IMR-90 (cell line): ENCODE measurements at regions not wholly inside any gene's neighbourhood (a gene's known extent, or its start where the extent isn't known, plus 50 kb on each side); places are given as distances from the start of the nearest gene placed in this dataset.
"Not testable (repeated sequence)": the region's sequence is repeated elsewhere in the genome, so short reads cannot be mapped to it uniquely, and the experiment has no call there.

Source experiments
- ATAC-seq: fragments of 200-7000 bp; cut with Tn5 transposase; 2 replicates; pipeline ENCODE4 v1.9.1; 2020; ENCODE audit warnings: low read depth, mild to moderate bottlenecking, moderate library complexity
- BruUV-seq: library from RNA; stranded (reverse); fragments of 400-500 nt; replicated peaks from 2 replicates; lab custom pipeline; 2021; lab: Mats Ljungman, UMichigan
- CTCF ChIA-PET: fragments of 300-600 bp; formaldehyde crosslinking; extraction: SDS; loops from one replicate; lab custom pipeline; 2021; ENCODE audit warnings: antibody characterized with exemption; lab: Yijun Ruan, JAX
- POLR2A ChIA-PET: fragments of 300-600 bp; sonication (Branson Sonifier 250); formaldehyde crosslinking; loops from one replicate; lab custom pipeline; 2022; ENCODE audit warnings: antibody characterized with exemption; ENCODE audit not compliant: unreplicated experiment; lab: Charles Lee
- DNase-seq: peaks from one replicate; pipeline ENCODE4 v3.0.0; 2013
- H2AFZ ChIP-seq: replicated peaks from 2 replicates; pipeline ENCODE3; 2013; ENCODE audit warnings: low read length, mild to moderate bottlenecking; ENCODE audit not compliant: poor library complexity
- H2AK5ac ChIP-seq: 2 replicates; pipeline ENCODE4 v1.6.1; 2013; ENCODE audit warnings: low read depth, low read length, inconsistent platforms
- H2AK9ac ChIP-seq: replicated peaks from 2 replicates; pipeline ENCODE3; 2013; ENCODE audit warnings: mild to moderate bottlenecking, low read depth, low read length, moderate library complexity; ENCODE audit not compliant: poor library complexity
- H2BK120ac ChIP-seq: 2 replicates; pipeline ENCODE4 v1.6.1; 2013; ENCODE audit warnings: low read depth, low read length, inconsistent platforms
- H2BK15ac ChIP-seq: 3 replicates; pipeline ENCODE4 v1.6.1; 2013; ENCODE audit warnings: low read depth, low read length, inconsistent platforms
- H2BK20ac ChIP-seq: 2 replicates; pipeline ENCODE4 v1.6.1; 2013; ENCODE audit warnings: low read depth, mild to moderate bottlenecking, inconsistent platforms, low read length, moderate library complexity
- H2BK5ac ChIP-seq: 2 replicates; pipeline ENCODE4 v1.6.1; 2013; ENCODE audit warnings: mild to moderate bottlenecking, low read depth, low read length, inconsistent platforms; ENCODE audit not compliant: poor library complexity, severe bottlenecking
- H3K14ac ChIP-seq: replicated peaks from 2 replicates; pipeline ENCODE4 v1.6.1; 2013; ENCODE audit warnings: low read depth, low read length, inconsistent platforms
- H3K18ac ChIP-seq: 2 replicates; pipeline ENCODE4 v1.6.1; 2013; ENCODE audit warnings: low read depth, low read length, control low read depth
- H3K23ac ChIP-seq: 2 replicates; pipeline ENCODE4 v1.6.1; 2013; ENCODE audit warnings: low read depth, low read length, inconsistent platforms
- H3K27ac ChIP-seq: 2 replicates; pipeline ENCODE4 v1.5.1; 2013; ENCODE audit warnings: mild to moderate bottlenecking, control low read depth, low read length; ENCODE audit not compliant: insufficient read depth
- H3K27me3 ChIP-seq: 2 replicates; pipeline ENCODE4 v1.6.1; 2013; ENCODE audit warnings: low read length; ENCODE audit not compliant: control insufficient read depth, insufficient read depth
- H3K36me3 ChIP-seq: 2 replicates; pipeline ENCODE4 v1.6.1; 2013; ENCODE audit warnings: low read length, mixed read lengths; ENCODE audit not compliant: control insufficient read depth, insufficient read depth
- H3K4ac ChIP-seq: 2 replicates; pipeline ENCODE4 v1.6.1; 2013; ENCODE audit warnings: low read depth, low read length, inconsistent platforms
- H3K4me1 ChIP-seq: 2 replicates; pipeline ENCODE4 v1.6.1; 2013; ENCODE audit warnings: low read length, mixed read lengths; ENCODE audit not compliant: control insufficient read depth, insufficient read depth
- H3K4me2 ChIP-seq: 2 replicates; pipeline ENCODE4 v1.6.1; 2013; ENCODE audit warnings: low read depth, mild to moderate bottlenecking, control low read depth, low read length, moderate library complexity
- H3K4me3 ChIP-seq: 2 replicates; pipeline ENCODE4 v1.5.1; 2013; ENCODE audit warnings: low read depth, mild to moderate bottlenecking, control low read depth, low read length, moderate library complexity; ENCODE audit not compliant: insufficient read depth
- H3K56ac ChIP-seq: 2 replicates; pipeline ENCODE4 v1.6.1; 2013; ENCODE audit warnings: low read length, inconsistent platforms; ENCODE audit not compliant: insufficient read depth; ENCODE audit errors: extremely low read depth
- H3K79me1 ChIP-seq, 2 experiments: 2 replicates each; pipeline ENCODE4 v1.6.1; 2013; ENCODE audit warnings: low read length in 2 of 2, inconsistent platforms in 1 of 2, low read depth in 1 of 2
- H3K9ac ChIP-seq: 2 replicates; pipeline ENCODE4 v1.6.1; 2013; ENCODE audit warnings: low read depth, low read length, control low read depth
- H3K9me1 ChIP-seq: 2 replicates; pipeline ENCODE4 v1.6.1; 2013; ENCODE audit warnings: low read length, inconsistent platforms; ENCODE audit not compliant: insufficient read depth
- H3K9me3 ChIP-seq: 2 replicates; pipeline ENCODE4 v1.6.1; 2013; ENCODE audit warnings: low read length; ENCODE audit not compliant: control insufficient read depth, insufficient read depth
- H4K20me1 ChIP-seq: 2 replicates; pipeline ENCODE4 v1.6.1; 2013; ENCODE audit warnings: low read length, inconsistent platforms; ENCODE audit not compliant: insufficient read depth
- H4K5ac ChIP-seq: 2 replicates; pipeline ENCODE4 v1.6.1; 2013; ENCODE audit warnings: mild to moderate bottlenecking, low read depth, low read length, control low read depth
- H4K8ac ChIP-seq, 2 experiments: 2 replicates each; pipeline ENCODE4 v1.6.1; 2013; ENCODE audit warnings: low read depth in 2 of 2, low read length in 2 of 2, control low read depth in 1 of 2, inconsistent platforms in 1 of 2
- H4K91ac ChIP-seq: 2 replicates; pipeline ENCODE4 v1.6.1; 2013; ENCODE audit warnings: low read depth, low read length, inconsistent platforms; ENCODE audit not compliant: insufficient read depth
- WGBS, 2 experiments: methylation state at CpG; one replicate each; pipeline versions ENCODE4 v1.1.5 to v1.1.7; 2013; ENCODE audit warnings: missing lambda C conversion rate in 2 of 2; ENCODE audit not compliant: insufficient read length in 1 of 2; ENCODE audit errors: extremely low coverage in 2 of 2; 5-methylcytosine and 5-hydroxymethylcytosine counted together
- dilution Hi-C: fragments of 300-500 bp; cut with HindIII; formaldehyde crosslinking; loops from one replicate; pipeline ENCODE4 v1.14.3; 2018; ENCODE audit warnings: low sequenced_read_pairs; ENCODE audit not compliant: unreplicated experiment
- in situ Hi-C: fragments of 300-500 bp; cut with MboI; formaldehyde crosslinking; loops from 3 replicates; pipeline ENCODE4 v1.14.3; 2019; ENCODE audit warnings: low sequenced_read_pairs, inconsistent platforms, mixed read lengths
- intact Hi-C: fragments of 100-400 bp; cut with micrococcal nuclease; formaldehyde crosslinking; loops from 2 replicates; pipeline ENCODE4 v1.10.0; 2022

DNA sequence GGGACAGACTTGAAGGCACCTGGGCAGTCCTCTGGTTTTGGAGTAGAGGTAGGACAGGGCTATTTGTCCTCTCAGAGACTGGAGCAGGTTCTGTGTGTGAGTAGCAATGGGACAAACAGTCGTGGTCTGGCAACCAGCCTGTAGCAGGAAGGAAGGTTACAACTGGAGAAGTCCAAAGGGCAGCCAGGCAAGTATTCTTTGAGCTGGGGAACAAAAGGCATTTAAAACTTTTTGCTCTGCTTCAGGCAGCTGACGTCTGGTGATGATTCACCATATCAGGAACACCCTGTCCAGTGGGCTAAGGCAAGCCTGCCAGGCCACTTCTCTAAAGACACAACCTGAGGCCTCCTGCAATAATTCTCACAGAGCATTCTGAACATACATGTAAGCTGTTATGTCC, 83.3 kb downstream of the PPIAL4A start:
- 13% methylated on average over 1 of the region's 2 CpGs; no CpG with 5 or more reads in 1 of the 2 experiments for WGBS, 2 experiments
- DNase-seq (peak; percentile 21), ATAC-seq (0 out of 2 replicates have a peak, but pooled peaks have one; percentile 35)
- H3K18ac ChIP-seq, H2AK9ac ChIP-seq, H3K27me3 ChIP-seq, POLR2A ChIA-PET, dilution Hi-C loops, H2BK120ac ChIP-seq, in situ Hi-C loops, H2AFZ ChIP-seq, H2AK5ac ChIP-seq, H3K79me1 ChIP-seq, H3K9ac ChIP-seq, H3K9me3 ChIP-seq, H3K27ac ChIP-seq, H4K5ac ChIP-seq, H2BK15ac ChIP-seq, H4K8ac ChIP-seq, H3K4me2 ChIP-seq, H3K14ac ChIP-seq, H4K20me1 ChIP-seq, H3K56ac ChIP-seq, H2BK20ac ChIP-seq, H4K91ac ChIP-seq, H2BK5ac ChIP-seq, H3K4ac ChIP-seq, H3K4me3 ChIP-seq, H3K23ac ChIP-seq, CTCF ChIA-PET, H3K9me1 ChIP-seq, BruUV-seq, H3K4me1 ChIP-seq, intact Hi-C loops, H3K36me3 ChIP-seq: not testable (repeated sequence)

DNA sequence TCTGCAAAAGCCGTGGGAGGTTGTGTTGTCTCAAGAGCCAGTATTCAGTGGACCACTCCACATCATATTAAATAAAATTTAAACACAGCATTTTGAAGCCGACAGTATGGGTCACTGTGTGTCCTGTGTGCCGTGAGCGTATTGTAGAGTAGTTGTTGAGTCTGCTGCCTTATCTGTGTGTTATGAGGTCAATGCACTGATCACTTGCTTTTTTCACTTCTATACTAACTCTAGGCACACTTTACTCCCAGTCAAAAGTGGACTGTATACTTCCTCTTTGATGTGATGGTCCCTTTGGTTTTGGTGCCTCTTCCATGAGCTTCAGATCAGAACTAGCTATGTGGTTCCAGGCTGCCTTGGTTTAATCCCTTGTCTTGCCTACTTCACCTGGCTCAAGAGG, 84.3 kb downstream of the PPIAL4A start:
- H2BK5ac ChIP-seq, BruUV-seq, H2BK120ac ChIP-seq, H4K5ac ChIP-seq, H2BK20ac ChIP-seq, H3K4me2 ChIP-seq, dilution Hi-C loops, DNase-seq, H3K18ac ChIP-seq, H2AFZ ChIP-seq, H3K27ac ChIP-seq, ATAC-seq, H3K4me3 ChIP-seq, H3K56ac ChIP-seq, H3K27me3 ChIP-seq, H2AK5ac ChIP-seq, H3K4me1 ChIP-seq, H4K20me1 ChIP-seq, CTCF ChIA-PET, H3K9ac ChIP-seq, H3K9me1 ChIP-seq, POLR2A ChIA-PET, H3K14ac ChIP-seq, H3K23ac ChIP-seq, H3K79me1 ChIP-seq, intact Hi-C loops, H2BK15ac ChIP-seq, H3K36me3 ChIP-seq, H2AK9ac ChIP-seq, H3K9me3 ChIP-seq, H3K4ac ChIP-seq, in situ Hi-C loops, H4K8ac ChIP-seq, H4K91ac ChIP-seq: not testable (repeated sequence)
- WGBS, 2 experiments = no CpG with 5 or more reads among the region's 4 CpGs
